Nephron progenitor cell (in vitro differentiated cells): ENCODE measurements at regions not wholly inside any gene's neighbourhood (a gene's known extent, or its start where the extent isn't known, plus 50 kb on each side); places are given as distances from the start of the nearest gene placed in this dataset.

Experiments
- DNase-seq: peaks from one replicate; pipeline ENCODE4 v3.0.0; 2021
- H3K27ac Mint-ChIP-seq: 2 replicates; pipeline ENCODE4 v1.8.0; 2021; ENCODE audit warnings: mild to moderate bottlenecking, moderate library complexity, mixed read lengths
- H3K27me3 Mint-ChIP-seq: 2 replicates; pipeline ENCODE4 v1.8.0; 2021; ENCODE audit warnings: mild to moderate bottlenecking, low read depth, mixed read lengths; ENCODE audit not compliant: poor library complexity
- H3K36me3 Mint-ChIP-seq: 2 replicates; pipeline ENCODE4 v1.8.0; 2021; ENCODE audit warnings: low read depth, mixed read lengths
- H3K4me1 Mint-ChIP-seq: 2 replicates; pipeline ENCODE4 v1.8.0; 2021; ENCODE audit warnings: mixed read lengths
- H3K4me3 Mint-ChIP-seq: 2 replicates; pipeline ENCODE4 v1.8.0; 2021; ENCODE audit warnings: mild to moderate bottlenecking, moderate library complexity, mixed read lengths
- H3K9me3 Mint-ChIP-seq: 2 replicates; pipeline ENCODE4 v1.8.0; 2021; ENCODE audit warnings: mild to moderate bottlenecking, moderate library complexity, mixed read lengths
- CTCF ChIP-seq: fragments of 200-600 bp; sonication (generic); IDR thresholded peaks from 2 replicates; pipeline ENCODE4 v1.5.0; 2021; ENCODE audit warnings: antibody characterized with exemption

- no peaks in the 10 kb centered on the region for H3K36me3 Mint-ChIP-seq
- H3K4me1 Mint-ChIP-seq, result peaks cover 7% of the 10 kb centered on the region
- no peak for DNase-seq
- no peaks in the 10 kb centered on the region for H3K27me3 Mint-ChIP-seq
- H3K4me3 Mint-ChIP-seq, result no peak overlapping the region
- no peak for TF ChIP-seq CTCF
- no peak overlapping the region for H3K27ac Mint-ChIP-seq
- H3K9me3 Mint-ChIP-seq, result no peaks in the 10 kb centered on the region
These were observed 112.5 kb downstream of the ALX1 start for GRCh38 chr12:85392508-85392907.

GRCh38 chr12:85393606-85394005 lies 113.6 kb downstream of the ALX1 start:
- Mint-ChIP-seq H3K27me3 (no peaks in the 10 kb centered on the region), H3K9me3 (no peaks in the 10 kb centered on the region), H3K4me3 (no peak overlapping the region), H3K27ac (no peak overlapping the region), H3K36me3 (no peaks in the 10 kb centered on the region), H3K4me1 (peaks cover 7% of the 10 kb centered on the region)
- no peak for DNase-seq
- no peak for TF ChIP-seq CTCF

GRCh38 chr12:85394065-85394464 lies 114.0 kb downstream of the ALX1 start:
- no peaks in the 10 kb centered on the region for H3K27me3 Mint-ChIP-seq
- H3K4me1 Mint-ChIP-seq, result peaks cover 7% of the 10 kb centered on the region
- TF ChIP-seq CTCF, result no peak
- DNase-seq, result no peak
- no peak overlapping the region for H3K27ac Mint-ChIP-seq
- no peaks in the 10 kb centered on the region for H3K9me3 Mint-ChIP-seq
- no peaks in the 10 kb centered on the region for H3K36me3 Mint-ChIP-seq
- no peak overlapping the region for H3K4me3 Mint-ChIP-seq

DNA sequence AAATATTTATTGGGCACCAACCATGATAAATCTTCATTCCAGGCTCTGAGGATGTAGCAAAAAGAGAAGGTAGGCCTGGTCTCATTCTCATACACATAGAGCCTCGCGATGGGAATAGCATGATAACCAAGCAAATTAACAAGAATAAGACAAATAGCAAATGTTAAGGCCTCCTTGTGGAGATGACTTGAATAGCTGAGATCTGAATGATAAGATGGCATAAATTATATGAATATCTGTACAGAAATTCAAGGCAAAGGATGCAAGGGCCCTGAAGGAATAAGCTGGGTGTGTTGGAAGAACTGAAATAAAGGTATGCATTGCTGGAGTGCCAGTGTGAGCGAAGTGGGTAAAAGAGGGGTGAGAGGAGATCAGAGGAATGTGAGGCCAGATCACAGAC lies 114.8 kb downstream of the ALX1 start:
- Mint-ChIP-seq H3K27me3 (no peaks in the 10 kb centered on the region), H3K9me3 (no peaks in the 10 kb centered on the region), H3K4me1 (peaks cover 7% of the 10 kb centered on the region), H3K36me3 (no peaks in the 10 kb centered on the region), H3K27ac (peak overlapping the region; percentile 7), H3K4me3 (no peak overlapping the region)
- no peak for DNase-seq
- TF ChIP-seq CTCF, result no peak

GRCh38 chr12:85405262-85405661 lies 125.2 kb downstream of the ALX1 start:
- Mint-ChIP-seq H3K9me3 (no peaks in the 10 kb centered on the region), H3K27me3 (peaks cover 21% of the 10 kb centered on the region), H3K4me3 (no peak overlapping the region), H3K36me3 (no peaks in the 10 kb centered on the region), H3K4me1 (no peaks in the 10 kb centered on the region), H3K27ac (no peak overlapping the region)
- TF ChIP-seq CTCF, result no peak
- DNase-seq, result no peak

DNA sequence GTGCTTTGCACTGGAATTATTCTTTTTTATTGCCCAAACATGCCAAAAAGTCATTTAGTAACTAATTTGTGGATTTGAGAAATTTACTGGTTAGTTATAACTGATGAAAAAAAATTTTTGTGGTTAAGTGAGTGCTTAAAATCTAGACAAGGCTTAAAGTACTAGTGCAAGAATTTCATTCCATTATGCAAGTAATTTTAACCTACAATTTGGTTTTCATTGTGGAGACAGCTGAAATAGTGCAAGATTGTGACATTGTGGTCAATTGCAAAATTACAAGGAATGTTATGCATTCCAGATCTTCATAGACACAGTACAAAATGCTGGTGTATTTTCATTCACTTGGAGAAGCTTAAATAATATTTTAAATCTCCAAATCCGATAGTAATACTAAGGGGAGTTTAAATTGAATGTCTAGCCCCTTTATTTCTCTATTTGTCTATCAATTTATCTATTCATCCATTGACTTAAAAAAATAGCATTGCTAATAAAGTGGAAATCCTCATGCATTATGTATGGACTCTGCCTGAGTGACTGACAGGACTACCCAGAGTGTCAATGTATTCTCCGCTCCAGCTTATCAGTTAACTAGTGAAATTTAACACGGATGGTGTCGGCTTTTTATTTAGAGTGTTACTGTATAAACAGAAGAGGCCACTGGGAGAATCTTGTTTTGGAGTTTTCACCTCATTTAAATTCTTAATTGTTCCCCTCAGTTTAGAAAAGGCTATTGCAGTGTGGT lies 125.9 kb downstream of the ALX1 start:
- no peak for DNase-seq
- Mint-ChIP-seq H3K4me1 (no peaks in the 10 kb centered on the region), H3K36me3 (no peaks in the 10 kb centered on the region), H3K27me3 (peaks cover 22% of the 10 kb centered on the region), H3K4me3 (no peak overlapping the region), H3K9me3 (no peaks in the 10 kb centered on the region), H3K27ac (no peak overlapping the region)
- no peak for TF ChIP-seq CTCF
